ENCODE measurements at regions not wholly inside any gene's neighbourhood (a gene's known extent, or its start where the extent isn't known, plus 50 kb on each side); places are given as distances from the start of the nearest gene placed in this dataset.

DNA sequence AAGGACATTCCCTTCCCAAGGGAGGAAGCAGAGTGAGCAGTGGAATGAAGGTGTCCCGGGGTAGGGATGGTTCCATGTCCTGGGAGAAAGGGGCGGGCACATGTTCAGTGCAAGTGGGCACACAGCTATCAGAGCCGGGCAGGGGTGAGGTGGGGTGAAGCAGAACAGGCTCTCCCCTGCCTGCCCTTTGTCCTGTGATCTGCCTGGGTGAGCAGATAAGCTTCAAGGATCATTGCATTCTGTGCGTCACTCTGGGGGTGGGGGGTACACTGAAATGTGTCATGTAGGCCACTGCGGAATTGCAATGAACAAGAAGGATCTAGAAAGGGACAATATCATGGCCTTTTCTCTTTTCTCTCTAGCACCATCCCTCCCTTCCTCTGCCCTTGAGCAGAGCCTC lies 61.7 kb upstream of the SHB start:
- Histone ChIP-seq H3K4me1 (no peaks in the 10 kb centered on the region), H3K9me3 (no peaks in the 10 kb centered on the region), H3K4me2 (no peak overlapping the region), H3K4me3 (no peak overlapping the region), H3K27ac (no peak overlapping the region)
- DNase-seq (ENCODE audit: low read depth in 1 of 2, low spot score in 1 of 2) = no peak
- 69% methylated on average over 5 of the region's 5 CpGs for WGBS (ENCODE audit: missing lambda C conversion rate)
- ChIA-PET POLR2A (no interaction called here), CTCF (interaction anchor here (1.2 to 2.0 kb wide), 3 partner anchors 9 to 42 kb away, joined by 3 to 5 read pairs (median 5); no protein-coding TSS in a partner anchor)
- no peak for FAIRE-seq
- no peak for TF ChIP-seq RAD21 (conservative IDR thresholded peaks at IDR 0.05 in 1 of 2, IDR thresholded peaks at IDR 0.05 in 1 of 2)
- TF ChIP-seq POLR2AphosphoS2 (conservative IDR thresholded peaks at IDR 0.05; ENCODE audit: low read length) = no peak
- TF ChIP-seq, protein P1, sequence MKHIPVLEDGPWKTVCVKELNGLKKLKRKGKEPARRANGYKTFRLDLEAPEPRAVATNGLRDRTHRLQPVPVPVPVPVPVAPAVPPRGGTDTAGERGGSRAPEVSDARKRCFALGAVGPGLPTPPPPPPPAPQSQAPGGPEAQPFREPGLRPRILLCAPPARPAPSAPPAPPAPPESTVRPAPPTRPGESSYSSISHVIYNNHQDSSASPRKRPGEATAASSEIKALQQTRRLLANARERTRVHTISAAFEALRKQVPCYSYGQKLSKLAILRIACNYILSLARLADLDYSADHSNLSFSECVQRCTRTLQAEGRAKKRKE (CRISPR knock-in tag; IDR thresholded peaks at IDR 0.05; ENCODE audit: low read depth) = no peak
- TF ChIP-seq, protein P2, sequence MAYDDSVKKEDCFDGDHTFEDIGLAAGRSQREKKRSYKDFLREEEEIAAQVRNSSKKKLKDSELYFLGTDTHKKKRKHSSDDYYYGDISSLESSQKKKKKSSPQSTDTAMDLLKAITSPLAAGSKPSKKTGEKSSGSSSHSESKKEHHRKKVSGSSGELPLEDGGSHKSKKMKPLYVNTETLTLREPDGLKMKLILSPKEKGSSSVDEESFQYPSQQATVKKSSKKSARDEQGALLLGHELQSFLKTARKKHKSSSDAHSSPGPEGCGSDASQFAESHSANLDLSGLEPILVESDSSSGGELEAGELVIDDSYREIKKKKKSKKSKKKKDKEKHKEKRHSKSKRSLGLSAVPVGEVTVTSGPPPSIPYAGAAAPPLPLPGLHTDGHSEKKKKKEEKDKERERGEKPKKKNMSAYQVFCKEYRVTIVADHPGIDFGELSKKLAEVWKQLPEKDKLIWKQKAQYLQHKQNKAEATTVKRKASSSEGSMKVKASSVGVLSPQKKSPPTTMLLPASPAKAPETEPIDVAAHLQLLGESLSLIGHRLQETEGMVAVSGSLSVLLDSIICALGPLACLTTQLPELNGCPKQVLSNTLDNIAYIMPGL (CRISPR knock-in tag; IDR thresholded peaks at IDR 0.05; ENCODE audit: borderline replicate concordance) = no peak
- TF ChIP-seq CHD2 (IDR thresholded peaks at IDR 0.05; ENCODE audit: low read length, partially characterized antibody) = no peak
- TF ChIP-seq SMC3 (IDR thresholded peaks at IDR 0.05) = no peak
- no peak for TF ChIP-seq ESRRA (IDR thresholded peaks at IDR 0.05; ENCODE audit: borderline replicate concordance, low read length)
- TF ChIP-seq, protein P3, sequence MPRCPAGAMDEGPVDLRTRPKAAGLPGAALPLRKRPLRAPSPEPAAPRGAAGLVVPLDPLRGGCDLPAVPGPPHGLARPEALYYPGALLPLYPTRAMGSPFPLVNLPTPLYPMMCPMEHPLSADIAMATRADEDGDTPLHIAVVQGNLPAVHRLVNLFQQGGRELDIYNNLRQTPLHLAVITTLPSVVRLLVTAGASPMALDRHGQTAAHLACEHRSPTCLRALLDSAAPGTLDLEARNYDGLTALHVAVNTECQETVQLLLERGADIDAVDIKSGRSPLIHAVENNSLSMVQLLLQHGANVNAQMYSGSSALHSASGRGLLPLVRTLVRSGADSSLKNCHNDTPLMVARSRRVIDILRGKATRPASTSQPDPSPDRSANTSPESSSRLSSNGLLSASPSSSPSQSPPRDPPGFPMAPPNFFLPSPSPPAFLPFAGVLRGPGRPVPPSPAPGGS (IDR thresholded peaks at IDR 0.05) = no peak
- no peak for ATAC-seq

DNA sequence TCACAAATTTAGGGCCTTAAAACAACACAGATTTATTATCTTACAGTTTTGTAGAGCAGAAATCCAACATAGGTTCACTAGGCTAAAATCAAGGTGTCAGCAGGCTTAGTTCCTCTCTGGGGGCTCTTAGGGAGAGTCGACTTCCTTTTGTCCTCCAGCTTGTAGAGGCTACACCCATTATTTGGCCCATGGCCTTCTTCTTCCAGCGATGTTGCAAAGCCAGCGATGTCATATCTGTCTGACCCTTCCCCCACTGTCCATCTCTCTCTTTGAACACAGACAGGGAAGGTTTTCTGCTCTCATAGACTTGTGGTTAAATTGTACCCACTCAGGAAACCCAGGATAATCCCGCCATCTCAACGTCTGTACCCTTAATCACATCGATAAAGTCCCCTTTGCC lies 60.3 kb upstream of the SHB start:
- DNase-seq (ENCODE audit: low read depth in 1 of 2, low spot score in 1 of 2) (no peak), ATAC-seq (no peak), FAIRE-seq (no peak)
- Histone ChIP-seq H3K9me3 (no peaks in the 10 kb centered on the region), H3K4me1 (no peaks in the 10 kb centered on the region), H3K27ac (no peak overlapping the region), H3K4me3 (no peak overlapping the region), H3K4me2 (no peak overlapping the region)
- TF ChIP-seq CHD4 (IDR thresholded peaks at IDR 0.05; ENCODE audit: borderline replicate concordance) (no peak), GATA3 (IDR thresholded peaks at IDR 0.05; ENCODE audit: borderline replicate concordance) (no peak), MAZ (IDR thresholded peaks at IDR 0.05; ENCODE audit: borderline replicate concordance, low read depth, low read length) (no peak), CBX2 (IDR thresholded peaks at IDR 0.05; ENCODE audit: borderline replicate concordance, low read depth) (no peak), RARB (CRISPR knock-in tag; IDR thresholded peaks at IDR 0.05) (no peak), FOSL2 (IDR thresholded peaks at IDR 0.05) (no peak), FOSL2 (CRISPR knock-in tag; IDR thresholded peaks at IDR 0.05) (no peak), RCOR1 (IDR thresholded peaks at IDR 0.05; ENCODE audit: low read depth, low read length) (no peak), SREBF2 (IDR thresholded peaks at IDR 0.05) (no peak), HOXA7 (CRISPR knock-in tag; IDR thresholded peaks at IDR 0.05) (no peak), CBX8 (IDR thresholded peaks at IDR 0.05) (no peak), ZNF302 (CRISPR knock-in tag; IDR thresholded peaks at IDR 0.05) (no peak), EP300 (IDR thresholded peaks at IDR 0.05) (no peak), ZSCAN20 (CRISPR knock-in tag; IDR thresholded peaks at IDR 0.05) (no peak), HOXB13 (CRISPR knock-in tag; IDR thresholded peaks at IDR 0.05; ENCODE audit: low read depth) (no peak), NR3C1 (IDR thresholded peaks at IDR 0.05) (no peak), NFE2L2 (conservative IDR thresholded peaks at IDR 0.05; ENCODE audit: low read length) (no peak)
- TF ChIP-seq, protein P4, sequence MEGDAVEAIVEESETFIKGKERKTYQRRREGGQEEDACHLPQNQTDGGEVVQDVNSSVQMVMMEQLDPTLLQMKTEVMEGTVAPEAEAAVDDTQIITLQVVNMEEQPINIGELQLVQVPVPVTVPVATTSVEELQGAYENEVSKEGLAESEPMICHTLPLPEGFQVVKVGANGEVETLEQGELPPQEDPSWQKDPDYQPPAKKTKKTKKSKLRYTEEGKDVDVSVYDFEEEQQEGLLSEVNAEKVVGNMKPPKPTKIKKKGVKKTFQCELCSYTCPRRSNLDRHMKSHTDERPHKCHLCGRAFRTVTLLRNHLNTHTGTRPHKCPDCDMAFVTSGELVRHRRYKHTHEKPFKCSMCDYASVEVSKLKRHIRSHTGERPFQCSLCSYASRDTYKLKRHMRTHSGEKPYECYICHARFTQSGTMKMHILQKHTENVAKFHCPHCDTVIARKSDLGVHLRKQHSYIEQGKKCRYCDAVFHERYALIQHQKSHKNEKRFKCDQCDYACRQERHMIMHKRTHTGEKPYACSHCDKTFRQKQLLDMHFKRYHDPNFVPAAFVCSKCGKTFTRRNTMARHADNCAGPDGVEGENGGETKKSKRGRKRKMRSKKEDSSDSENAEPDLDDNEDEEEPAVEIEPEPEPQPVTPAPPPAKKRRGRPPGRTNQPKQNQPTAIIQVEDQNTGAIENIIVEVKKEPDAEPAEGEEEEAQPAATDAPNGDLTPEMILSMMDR (IDR thresholded peaks at IDR 0.05) = no peak
- TF ChIP-seq, protein P5, sequence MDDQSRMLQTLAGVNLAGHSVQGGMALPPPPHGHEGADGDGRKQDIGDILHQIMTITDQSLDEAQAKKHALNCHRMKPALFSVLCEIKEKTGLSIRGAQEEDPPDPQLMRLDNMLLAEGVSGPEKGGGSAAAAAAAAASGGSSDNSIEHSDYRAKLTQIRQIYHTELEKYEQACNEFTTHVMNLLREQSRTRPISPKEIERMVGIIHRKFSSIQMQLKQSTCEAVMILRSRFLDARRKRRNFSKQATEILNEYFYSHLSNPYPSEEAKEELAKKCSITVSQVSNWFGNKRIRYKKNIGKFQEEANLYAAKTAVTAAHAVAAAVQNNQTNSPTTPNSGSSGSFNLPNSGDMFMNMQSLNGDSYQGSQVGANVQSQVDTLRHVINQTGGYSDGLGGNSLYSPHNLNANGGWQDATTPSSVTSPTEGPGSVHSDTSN (IDR thresholded peaks at IDR 0.05) = no peak
- TF ChIP-seq, protein P3 (IDR thresholded peaks at IDR 0.05) = no peak
- 62% methylated on average over 6 of the region's 6 CpGs for WGBS (ENCODE audit: missing lambda C conversion rate)
- ChIA-PET CTCF (interaction anchor here (1.0 to 2.0 kb wide), 2 partner anchors 31 to 41 kb away, joined by 3 to 5 read pairs; no protein-coding TSS in a partner anchor), POLR2A (no interaction called here)

Measured in A549 (cell line).